ENCODE measurements at regions not wholly inside any gene's neighbourhood (a gene's known extent, or its start where the extent isn't known, plus 50 kb on each side); places are given as distances from the start of the nearest gene placed in this dataset.

DNA sequence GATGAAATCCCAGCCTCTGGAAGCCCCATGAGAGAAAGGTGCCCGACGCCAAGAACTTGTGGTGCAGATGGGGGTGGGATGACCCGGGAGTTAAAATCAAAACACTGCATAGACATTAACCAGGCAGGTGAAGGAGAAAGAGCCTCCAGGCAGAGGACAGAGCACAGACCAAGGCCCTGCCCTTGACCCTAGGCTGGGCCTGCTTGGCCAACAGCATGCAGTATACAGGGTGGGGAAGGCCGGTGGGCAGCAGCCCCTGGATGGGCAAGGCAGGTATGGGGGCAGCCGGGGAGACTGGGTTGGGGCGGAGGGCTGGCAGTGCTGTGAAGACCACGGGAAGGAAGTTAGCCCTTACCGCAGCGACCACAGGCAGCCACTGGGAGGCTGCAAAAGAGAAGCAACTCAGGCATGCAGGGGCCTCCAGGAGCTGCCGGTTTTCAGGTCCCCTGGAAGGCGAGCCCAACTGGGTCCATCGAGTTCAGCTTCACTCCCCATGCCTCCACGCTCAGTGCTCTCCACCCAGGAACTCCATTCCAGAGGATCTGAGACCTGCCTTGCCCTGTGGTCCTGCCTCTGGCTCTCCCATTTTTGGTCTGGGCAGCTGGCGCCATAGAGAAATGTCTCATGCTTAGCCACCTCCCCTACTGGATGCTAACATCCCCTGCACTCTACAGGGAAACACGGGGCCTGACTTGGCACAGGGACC, 81.2 kb downstream of the C16orf95 start:
- no peak overlapping the region for H2AFZ ChIP-seq (ENCODE audit: low read depth, low read length)
- no peak for DNase-seq (ENCODE audit: low read depth)

DNA sequence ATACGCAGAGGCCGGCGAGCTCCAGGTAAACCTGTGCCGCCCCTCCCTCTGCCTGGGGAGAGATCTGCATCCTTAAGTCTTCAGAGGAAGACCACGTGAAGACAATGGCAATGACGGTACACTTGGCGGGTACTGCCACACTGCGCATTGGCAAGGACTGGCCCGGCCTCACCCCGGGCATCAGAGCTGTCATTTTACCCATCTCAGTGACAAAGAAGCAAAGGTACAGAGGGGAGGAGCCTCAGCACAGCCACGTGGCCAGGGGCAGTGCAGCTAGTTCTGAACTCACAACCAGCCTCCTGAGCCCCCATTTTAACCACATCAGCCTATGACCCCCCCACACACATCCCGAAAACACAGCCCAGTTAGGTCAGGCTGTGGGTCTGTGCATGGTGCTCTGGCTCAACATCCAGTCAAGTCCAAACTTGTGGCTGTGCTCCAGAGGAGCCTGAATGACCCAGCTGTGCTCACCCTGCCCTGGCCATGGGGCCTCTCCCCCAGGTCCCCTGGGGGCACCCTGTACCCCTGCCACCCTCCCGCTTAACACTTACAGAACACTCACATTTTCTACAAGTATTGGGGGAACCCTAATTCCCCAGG, 80.6 kb downstream of the C16orf95 start:
- Histone ChIP-seq H3K27ac (ENCODE audit: low read depth, low read length) (no peak overlapping the region), H3K36me3 (ENCODE audit: insufficient read depth, low read length) (no peaks in the 10 kb centered on the region), H4K20me1 (ENCODE audit: insufficient read depth, low read length) (no peaks in the 10 kb centered on the region), H3K4me1 (ENCODE audit: insufficient read depth, low read length) (no peaks in the 10 kb centered on the region), H3K9me3 (ENCODE audit: insufficient read depth, low read depth, low read length) (peaks cover 3% of the 10 kb centered on the region), H3K9ac (ENCODE audit: low read length) (no peak overlapping the region), H3K4me3 (ENCODE audit: insufficient read depth, low read depth, low read length) (no peak overlapping the region), H2AFZ (ENCODE audit: low read depth, low read length) (no peak overlapping the region), H3K79me2 (ENCODE audit: insufficient read depth, low read length) (no peaks in the 10 kb centered on the region), H3K27me3 (ENCODE audit: insufficient read depth, low read length) (peaks cover 4% of the 10 kb centered on the region), H3K4me2 (ENCODE audit: low read length) (no peak overlapping the region)
- TF ChIP-seq EZH2 (IDR thresholded peaks at IDR 0.05; ENCODE audit: insufficient read depth, low read length), result no peak
- TF ChIP-seq, protein P1, sequence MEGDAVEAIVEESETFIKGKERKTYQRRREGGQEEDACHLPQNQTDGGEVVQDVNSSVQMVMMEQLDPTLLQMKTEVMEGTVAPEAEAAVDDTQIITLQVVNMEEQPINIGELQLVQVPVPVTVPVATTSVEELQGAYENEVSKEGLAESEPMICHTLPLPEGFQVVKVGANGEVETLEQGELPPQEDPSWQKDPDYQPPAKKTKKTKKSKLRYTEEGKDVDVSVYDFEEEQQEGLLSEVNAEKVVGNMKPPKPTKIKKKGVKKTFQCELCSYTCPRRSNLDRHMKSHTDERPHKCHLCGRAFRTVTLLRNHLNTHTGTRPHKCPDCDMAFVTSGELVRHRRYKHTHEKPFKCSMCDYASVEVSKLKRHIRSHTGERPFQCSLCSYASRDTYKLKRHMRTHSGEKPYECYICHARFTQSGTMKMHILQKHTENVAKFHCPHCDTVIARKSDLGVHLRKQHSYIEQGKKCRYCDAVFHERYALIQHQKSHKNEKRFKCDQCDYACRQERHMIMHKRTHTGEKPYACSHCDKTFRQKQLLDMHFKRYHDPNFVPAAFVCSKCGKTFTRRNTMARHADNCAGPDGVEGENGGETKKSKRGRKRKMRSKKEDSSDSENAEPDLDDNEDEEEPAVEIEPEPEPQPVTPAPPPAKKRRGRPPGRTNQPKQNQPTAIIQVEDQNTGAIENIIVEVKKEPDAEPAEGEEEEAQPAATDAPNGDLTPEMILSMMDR (IDR thresholded peaks at IDR 0.05; ENCODE audit: insufficient read depth, low read depth, low read length), result no peak
- Mint-ChIP-seq H3K9me3 (ENCODE audit: unreplicated experiment) (peaks cover 2% of the 10 kb centered on the region), H3K27me3 (ENCODE audit: low read depth, unreplicated experiment) (peaks cover 29% of the 10 kb centered on the region), H3K36me3 (ENCODE audit: low read depth, unreplicated experiment) (no peaks in the 10 kb centered on the region), H3K27ac (ENCODE audit: unreplicated experiment) (no peak overlapping the region), H3K4me3 (ENCODE audit: unreplicated experiment) (no peak overlapping the region), H3K4me1 (ENCODE audit: low read depth, unreplicated experiment) (peaks cover 5% of the 10 kb centered on the region)
- no peak for DNase-seq (ENCODE audit: low read depth)
- FAIRE-seq, result no peak

More for the DNA sequence above, 81.2 kb downstream of the C16orf95 start:
- Histone ChIP-seq H3K4me3 (ENCODE audit: insufficient read depth, low read depth, low read length) (no peak overlapping the region), H3K27me3 (ENCODE audit: insufficient read depth, low read length) (no peaks in the 10 kb centered on the region), H3K9ac (ENCODE audit: low read length) (no peak overlapping the region), H3K4me1 (ENCODE audit: insufficient read depth, low read length) (no peaks in the 10 kb centered on the region), H3K27ac (ENCODE audit: low read depth, low read length) (no peak overlapping the region), H3K36me3 (ENCODE audit: insufficient read depth, low read length) (no peaks in the 10 kb centered on the region), H4K20me1 (ENCODE audit: insufficient read depth, low read length) (no peaks in the 10 kb centered on the region), H3K4me2 (ENCODE audit: low read length) (no peak overlapping the region), H3K79me2 (ENCODE audit: insufficient read depth, low read length) (no peaks in the 10 kb centered on the region), H3K9me3 (ENCODE audit: insufficient read depth, low read depth, low read length) (peaks cover 3% of the 10 kb centered on the region)
- Mint-ChIP-seq H3K27me3 (ENCODE audit: low read depth, unreplicated experiment) (peaks cover 27% of the 10 kb centered on the region), H3K4me3 (ENCODE audit: unreplicated experiment) (no peak overlapping the region), H3K9me3 (ENCODE audit: unreplicated experiment) (peaks cover 6% of the 10 kb centered on the region), H3K27ac (ENCODE audit: unreplicated experiment) (no peak overlapping the region), H3K4me1 (ENCODE audit: low read depth, unreplicated experiment) (peaks cover 5% of the 10 kb centered on the region), H3K36me3 (ENCODE audit: low read depth, unreplicated experiment) (no peaks in the 10 kb centered on the region)
- TF ChIP-seq, protein P1 (IDR thresholded peaks at IDR 0.05; ENCODE audit: insufficient read depth, low read depth, low read length), result no peak
- TF ChIP-seq EZH2 (IDR thresholded peaks at IDR 0.05; ENCODE audit: insufficient read depth, low read length), result no peak
- FAIRE-seq, result no peak

DNA sequence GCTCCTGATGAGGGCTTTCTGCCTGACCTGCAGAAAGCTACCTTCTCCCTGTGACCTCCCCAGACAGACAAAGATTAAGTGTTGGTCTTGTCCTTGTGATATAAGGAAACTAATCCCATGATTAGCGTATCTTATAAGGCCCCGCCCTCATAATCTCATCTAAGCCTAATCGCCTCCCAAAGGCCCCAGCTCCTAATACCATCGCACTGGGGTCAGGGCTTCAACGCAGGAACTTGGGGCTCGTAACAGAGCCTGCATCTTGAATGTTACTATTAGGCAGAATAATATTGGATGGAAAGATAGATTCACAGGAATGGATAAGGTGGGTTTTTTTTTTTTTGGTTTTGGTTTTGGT, 78.9 kb downstream of the C16orf95 start:
- H3K4me1 Mint-ChIP-seq (ENCODE audit: low read depth, unreplicated experiment), result peaks cover 5% of the 10 kb centered on the region
- no peak overlapping the region for H3K4me3 ChIP-seq (ENCODE audit: insufficient read depth, low read depth, low read length)

More for the DNA sequence above, 78.9 kb downstream of the C16orf95 start:
- Histone ChIP-seq H3K36me3 (ENCODE audit: insufficient read depth, low read length) (no peaks in the 10 kb centered on the region), H3K27ac (ENCODE audit: low read depth, low read length) (no peak overlapping the region), H3K79me2 (ENCODE audit: insufficient read depth, low read length) (no peaks in the 10 kb centered on the region), H3K27me3 (ENCODE audit: insufficient read depth, low read length) (peaks cover 8% of the 10 kb centered on the region), H3K4me2 (ENCODE audit: low read length) (no peak overlapping the region), H2AFZ (ENCODE audit: low read depth, low read length) (no peak overlapping the region), H4K20me1 (ENCODE audit: insufficient read depth, low read length) (no peaks in the 10 kb centered on the region), H3K4me1 (ENCODE audit: insufficient read depth, low read length) (no peaks in the 10 kb centered on the region), H3K9ac (ENCODE audit: low read length) (no peak overlapping the region), H3K9me3 (ENCODE audit: insufficient read depth, low read depth, low read length) (no peaks in the 10 kb centered on the region)
- no peak overlapping the region for H3K4me3 Mint-ChIP-seq (ENCODE audit: unreplicated experiment)
- peaks cover 33% of the 10 kb centered on the region for H3K27me3 Mint-ChIP-seq (ENCODE audit: low read depth, unreplicated experiment)
- no peak overlapping the region for H3K27ac Mint-ChIP-seq (ENCODE audit: unreplicated experiment)
- FAIRE-seq (no peak), DNase-seq (ENCODE audit: low read depth) (no peak)
- TF ChIP-seq EZH2 (IDR thresholded peaks at IDR 0.05; ENCODE audit: insufficient read depth, low read length), result no peak
- TF ChIP-seq, protein P1 (IDR thresholded peaks at IDR 0.05; ENCODE audit: insufficient read depth, low read depth, low read length), result no peak
- H3K36me3 Mint-ChIP-seq (ENCODE audit: low read depth, unreplicated experiment), result no peaks in the 10 kb centered on the region
- H3K9me3 Mint-ChIP-seq (ENCODE audit: unreplicated experiment), result no peaks in the 10 kb centered on the region

All from astrocyte (in vitro differentiated cells and primary cell).